ENCODE measurements at regions not wholly inside any gene's neighbourhood (a gene's known extent, or its start where the extent isn't known, plus 50 kb on each side); places are given as distances from the start of the nearest gene placed in this dataset.

GRCh38 chr5:56321236-56321881 lies 88.2 kb upstream of the ANKRD55 start:
- no peak for TF ChIP-seq POLR2A (IDR thresholded peaks at IDR 0.05)
- TF ChIP-seq CTCF (IDR thresholded peaks at IDR 0.05), result no peak

Measured in right lobe of liver (tissue), 4 donors.